H1 (cell line): ENCODE measurements at regions not wholly inside any gene's neighbourhood (a gene's known extent, or its start where the extent isn't known, plus 50 kb on each side); places are given as distances from the start of the nearest gene placed in this dataset.

Experiments
- CREB1 ChIP-seq: IDR thresholded peaks from 2 replicates; pipeline ENCODE4 v1.6.1; 2012; ENCODE audit warnings: inconsistent platforms
- EP300 ChIP-seq, 2 experiments: IDR thresholded peaks; 1 replicate in 1 of 2; 2 replicates in 1 of 2; pipeline ENCODE4 v1.6.1; 2011 to 2012; ENCODE audit warnings: low read depth in 2 of 2, low read length in 2 of 2, mild to moderate bottlenecking in 2 of 2, borderline replicate concordance in 1 of 2, inconsistent platforms in 1 of 2, moderate library complexity in 1 of 2
- GTF2F1 ChIP-seq: IDR thresholded peaks from 2 replicates; pipeline ENCODE4 v1.6.1; 2012; ENCODE audit warnings: low read depth, low read length, improper control_type of control experiment, borderline replicate concordance
- HDAC6 ChIP-seq: IDR thresholded peaks from one replicate; pipeline ENCODE4 v1.7.1; 2012; ENCODE audit warnings: low read depth, mild to moderate bottlenecking, inconsistent platforms, low read length, moderate library complexity
- KDM5A ChIP-seq: fragments of 200-600 bp; IDR thresholded peaks from 2 replicates; pipeline ENCODE4 v1.7.1; 2012; ENCODE audit warnings: mild to moderate bottlenecking, low read length, inconsistent platforms, mixed read lengths
- POU5F1 ChIP-seq: IDR thresholded peaks from 2 replicates; pipeline ENCODE4 v1.6.1; 2011; ENCODE audit warnings: low read depth, mild to moderate bottlenecking, low read length, moderate library complexity
- SAP30 ChIP-seq: fragments of 300-600 bp; sonication (generic); IDR thresholded peaks from 2 replicates; pipeline ENCODE4 v1.7.1; 2012; ENCODE audit warnings: low read length, moderate library complexity, mild to moderate bottlenecking, inconsistent platforms; ENCODE audit not compliant: insufficient read depth, insufficient replicate concordance
- SIN3A ChIP-seq, 2 experiments: IDR thresholded peaks in 1 of 2; conservative IDR thresholded peaks in 1 of 2; 2 replicates each; pipeline ENCODE4 v1.6.1; 2011 to 2012; ENCODE audit warnings: low read length in 2 of 2, improper control_type of control experiment in 1 of 2, low read depth in 1 of 2, mild to moderate bottlenecking in 1 of 2
- SIX5 ChIP-seq: IDR thresholded peaks from 2 replicates; pipeline ENCODE4 v1.6.1; 2011; ENCODE audit warnings: mild to moderate bottlenecking, low read depth, low read length
- TCF12 ChIP-seq: IDR thresholded peaks from 2 replicates; pipeline ENCODE4 v1.6.1; 2011; ENCODE audit warnings: low read depth, mild to moderate bottlenecking, low read length
- TF ChIP-seq, protein P1 (sequence below): fragments of 300-600 bp; sonication (generic); IDR thresholded peaks from 2 replicates; pipeline ENCODE4 v1.7.1; 2012; ENCODE audit warnings: low read length, moderate library complexity, mild to moderate bottlenecking, inconsistent platforms; ENCODE audit not compliant: insufficient replicate concordance
- TF ChIP-seq, protein P2 (sequence below): IDR thresholded peaks from 2 replicates; pipeline ENCODE4 v1.6.1; 2011; ENCODE audit warnings: low read depth, mild to moderate bottlenecking, low read length; ENCODE audit not compliant: insufficient read depth

DNA sequence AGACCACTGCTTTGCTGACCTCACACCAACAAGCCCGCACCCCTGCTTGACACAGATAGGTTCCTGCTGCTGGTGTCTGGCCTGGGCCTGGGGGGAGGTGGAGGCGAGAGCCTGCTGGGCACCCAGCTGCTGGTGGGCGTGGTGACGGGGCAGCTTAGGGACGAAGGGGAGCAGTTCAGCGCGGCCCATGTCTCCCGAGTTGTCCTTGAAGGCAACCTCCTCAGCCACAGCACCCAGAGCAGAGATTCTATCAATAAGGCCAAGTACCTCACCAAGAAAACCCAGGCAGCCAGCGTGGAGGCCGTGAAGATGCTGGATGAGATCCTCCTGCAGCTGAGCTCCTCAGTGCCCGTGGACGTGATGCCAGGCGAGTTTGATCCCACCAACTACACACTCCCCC, 313.3 kb downstream of the NR2F1-AS1 start (continued):
- TF ChIP-seq, protein P1, sequence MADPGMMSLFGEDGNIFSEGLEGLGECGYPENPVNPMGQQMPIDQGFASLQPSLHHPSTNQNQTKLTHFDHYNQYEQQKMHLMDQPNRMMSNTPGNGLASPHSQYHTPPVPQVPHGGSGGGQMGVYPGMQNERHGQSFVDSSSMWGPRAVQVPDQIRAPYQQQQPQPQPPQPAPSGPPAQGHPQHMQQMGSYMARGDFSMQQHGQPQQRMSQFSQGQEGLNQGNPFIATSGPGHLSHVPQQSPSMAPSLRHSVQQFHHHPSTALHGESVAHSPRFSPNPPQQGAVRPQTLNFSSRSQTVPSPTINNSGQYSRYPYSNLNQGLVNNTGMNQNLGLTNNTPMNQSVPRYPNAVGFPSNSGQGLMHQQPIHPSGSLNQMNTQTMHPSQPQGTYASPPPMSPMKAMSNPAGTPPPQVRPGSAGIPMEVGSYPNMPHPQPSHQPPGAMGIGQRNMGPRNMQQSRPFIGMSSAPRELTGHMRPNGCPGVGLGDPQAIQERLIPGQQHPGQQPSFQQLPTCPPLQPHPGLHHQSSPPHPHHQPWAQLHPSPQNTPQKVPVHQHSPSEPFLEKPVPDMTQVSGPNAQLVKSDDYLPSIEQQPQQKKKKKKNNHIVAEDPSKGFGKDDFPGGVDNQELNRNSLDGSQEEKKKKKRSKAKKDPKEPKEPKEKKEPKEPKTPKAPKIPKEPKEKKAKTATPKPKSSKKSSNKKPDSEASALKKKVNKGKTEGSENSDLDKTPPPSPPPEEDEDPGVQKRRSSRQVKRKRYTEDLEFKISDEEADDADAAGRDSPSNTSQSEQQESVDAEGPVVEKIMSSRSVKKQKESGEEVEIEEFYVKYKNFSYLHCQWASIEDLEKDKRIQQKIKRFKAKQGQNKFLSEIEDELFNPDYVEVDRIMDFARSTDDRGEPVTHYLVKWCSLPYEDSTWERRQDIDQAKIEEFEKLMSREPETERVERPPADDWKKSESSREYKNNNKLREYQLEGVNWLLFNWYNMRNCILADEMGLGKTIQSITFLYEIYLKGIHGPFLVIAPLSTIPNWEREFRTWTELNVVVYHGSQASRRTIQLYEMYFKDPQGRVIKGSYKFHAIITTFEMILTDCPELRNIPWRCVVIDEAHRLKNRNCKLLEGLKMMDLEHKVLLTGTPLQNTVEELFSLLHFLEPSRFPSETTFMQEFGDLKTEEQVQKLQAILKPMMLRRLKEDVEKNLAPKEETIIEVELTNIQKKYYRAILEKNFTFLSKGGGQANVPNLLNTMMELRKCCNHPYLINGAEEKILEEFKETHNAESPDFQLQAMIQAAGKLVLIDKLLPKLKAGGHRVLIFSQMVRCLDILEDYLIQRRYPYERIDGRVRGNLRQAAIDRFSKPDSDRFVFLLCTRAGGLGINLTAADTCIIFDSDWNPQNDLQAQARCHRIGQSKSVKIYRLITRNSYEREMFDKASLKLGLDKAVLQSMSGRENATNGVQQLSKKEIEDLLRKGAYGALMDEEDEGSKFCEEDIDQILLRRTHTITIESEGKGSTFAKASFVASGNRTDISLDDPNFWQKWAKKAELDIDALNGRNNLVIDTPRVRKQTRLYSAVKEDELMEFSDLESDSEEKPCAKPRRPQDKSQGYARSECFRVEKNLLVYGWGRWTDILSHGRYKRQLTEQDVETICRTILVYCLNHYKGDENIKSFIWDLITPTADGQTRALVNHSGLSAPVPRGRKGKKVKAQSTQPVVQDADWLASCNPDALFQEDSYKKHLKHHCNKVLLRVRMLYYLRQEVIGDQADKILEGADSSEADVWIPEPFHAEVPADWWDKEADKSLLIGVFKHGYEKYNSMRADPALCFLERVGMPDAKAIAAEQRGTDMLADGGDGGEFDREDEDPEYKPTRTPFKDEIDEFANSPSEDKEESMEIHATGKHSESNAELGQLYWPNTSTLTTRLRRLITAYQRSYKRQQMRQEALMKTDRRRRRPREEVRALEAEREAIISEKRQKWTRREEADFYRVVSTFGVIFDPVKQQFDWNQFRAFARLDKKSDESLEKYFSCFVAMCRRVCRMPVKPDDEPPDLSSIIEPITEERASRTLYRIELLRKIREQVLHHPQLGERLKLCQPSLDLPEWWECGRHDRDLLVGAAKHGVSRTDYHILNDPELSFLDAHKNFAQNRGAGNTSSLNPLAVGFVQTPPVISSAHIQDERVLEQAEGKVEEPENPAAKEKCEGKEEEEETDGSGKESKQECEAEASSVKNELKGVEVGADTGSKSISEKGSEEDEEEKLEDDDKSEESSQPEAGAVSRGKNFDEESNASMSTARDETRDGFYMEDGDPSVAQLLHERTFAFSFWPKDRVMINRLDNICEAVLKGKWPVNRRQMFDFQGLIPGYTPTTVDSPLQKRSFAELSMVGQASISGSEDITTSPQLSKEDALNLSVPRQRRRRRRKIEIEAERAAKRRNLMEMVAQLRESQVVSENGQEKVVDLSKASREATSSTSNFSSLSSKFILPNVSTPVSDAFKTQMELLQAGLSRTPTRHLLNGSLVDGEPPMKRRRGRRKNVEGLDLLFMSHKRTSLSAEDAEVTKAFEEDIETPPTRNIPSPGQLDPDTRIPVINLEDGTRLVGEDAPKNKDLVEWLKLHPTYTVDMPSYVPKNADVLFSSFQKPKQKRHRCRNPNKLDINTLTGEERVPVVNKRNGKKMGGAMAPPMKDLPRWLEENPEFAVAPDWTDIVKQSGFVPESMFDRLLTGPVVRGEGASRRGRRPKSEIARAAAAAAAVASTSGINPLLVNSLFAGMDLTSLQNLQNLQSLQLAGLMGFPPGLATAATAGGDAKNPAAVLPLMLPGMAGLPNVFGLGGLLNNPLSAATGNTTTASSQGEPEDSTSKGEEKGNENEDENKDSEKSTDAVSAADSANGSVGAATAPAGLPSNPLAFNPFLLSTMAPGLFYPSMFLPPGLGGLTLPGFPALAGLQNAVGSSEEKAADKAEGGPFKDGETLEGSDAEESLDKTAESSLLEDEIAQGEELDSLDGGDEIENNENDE: no peak
- no peak for TF ChIP-seq HDAC6
- no peak for TF ChIP-seq KDM5A
- TF ChIP-seq EP300 (IDR thresholded peaks at IDR 0.05; ENCODE audit: borderline replicate concordance in 1 of 2, low read depth in 2 of 2, low read length in 2 of 2): no peak
- TF ChIP-seq, protein P2, sequence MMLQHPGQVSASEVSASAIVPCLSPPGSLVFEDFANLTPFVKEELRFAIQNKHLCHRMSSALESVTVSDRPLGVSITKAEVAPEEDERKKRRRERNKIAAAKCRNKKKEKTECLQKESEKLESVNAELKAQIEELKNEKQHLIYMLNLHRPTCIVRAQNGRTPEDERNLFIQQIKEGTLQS: no peak
- TF ChIP-seq TCF12: no peak
- no peak for TF ChIP-seq SIN3A (conservative IDR thresholded peaks at IDR 0.05 in 1 of 2, IDR thresholded peaks at IDR 0.05 in 1 of 2; ENCODE audit: low read depth in 1 of 2, low read length in 2 of 2)
- no peak for TF ChIP-seq CREB1
- TF ChIP-seq SAP30: no peak
- no peak for TF ChIP-seq POU5F1
- no peak for TF ChIP-seq SIX5
- TF ChIP-seq GTF2F1: no peak
- TF ChIP-seq, all 59 proteins: peak for 0
